Activated T-helper 2 cell treated with anti-CD3 and anti-CD28 coated beads, Interferon-gamma antibody, Interleukin-2, Interleukin-4, amounts not matched to agents 10 μg/mL and 5 μg/mL and 100 μg/mL, durations not matched to agents 14 hours and 24 hours and 36 hours (primary cell): ENCODE measurements at regions not wholly inside any gene's neighbourhood (a gene's known extent, or its start where the extent isn't known, plus 50 kb on each side); places are given as distances from the start of the nearest gene placed in this dataset.

Experiments used
- DNase-seq: peaks from one replicate; pipeline ENCODE4 v3.0.0; 2021; ENCODE audit warnings: low spot score
- H3K27ac Mint-ChIP-seq: one replicate; pipeline ENCODE4 v1.8.0; 2021; ENCODE audit warnings: mixed read lengths
- H3K27me3 Mint-ChIP-seq: one replicate; pipeline ENCODE4 v1.8.0; 2021; ENCODE audit warnings: low read depth, mixed read lengths
- H3K36me3 Mint-ChIP-seq: one replicate; pipeline ENCODE4 v1.8.0; 2021; ENCODE audit warnings: low read depth, mixed read lengths
- H3K4me1 Mint-ChIP-seq: one replicate; pipeline ENCODE4 v1.8.0; 2021; ENCODE audit warnings: low read depth, mixed read lengths
- H3K4me3 Mint-ChIP-seq: one replicate; pipeline ENCODE4 v1.8.0; 2021; ENCODE audit warnings: low read depth, mild to moderate bottlenecking, moderate library complexity, mixed read lengths
- H3K9me3 Mint-ChIP-seq: one replicate; pipeline ENCODE4 v1.8.0; 2021; ENCODE audit warnings: mixed read lengths
- intact Hi-C: fragments of 100-400 bp; cut with micrococcal nuclease; formaldehyde crosslinking; loops from one replicate; pipeline ENCODE4 v1.15.1; 2023

DNA sequence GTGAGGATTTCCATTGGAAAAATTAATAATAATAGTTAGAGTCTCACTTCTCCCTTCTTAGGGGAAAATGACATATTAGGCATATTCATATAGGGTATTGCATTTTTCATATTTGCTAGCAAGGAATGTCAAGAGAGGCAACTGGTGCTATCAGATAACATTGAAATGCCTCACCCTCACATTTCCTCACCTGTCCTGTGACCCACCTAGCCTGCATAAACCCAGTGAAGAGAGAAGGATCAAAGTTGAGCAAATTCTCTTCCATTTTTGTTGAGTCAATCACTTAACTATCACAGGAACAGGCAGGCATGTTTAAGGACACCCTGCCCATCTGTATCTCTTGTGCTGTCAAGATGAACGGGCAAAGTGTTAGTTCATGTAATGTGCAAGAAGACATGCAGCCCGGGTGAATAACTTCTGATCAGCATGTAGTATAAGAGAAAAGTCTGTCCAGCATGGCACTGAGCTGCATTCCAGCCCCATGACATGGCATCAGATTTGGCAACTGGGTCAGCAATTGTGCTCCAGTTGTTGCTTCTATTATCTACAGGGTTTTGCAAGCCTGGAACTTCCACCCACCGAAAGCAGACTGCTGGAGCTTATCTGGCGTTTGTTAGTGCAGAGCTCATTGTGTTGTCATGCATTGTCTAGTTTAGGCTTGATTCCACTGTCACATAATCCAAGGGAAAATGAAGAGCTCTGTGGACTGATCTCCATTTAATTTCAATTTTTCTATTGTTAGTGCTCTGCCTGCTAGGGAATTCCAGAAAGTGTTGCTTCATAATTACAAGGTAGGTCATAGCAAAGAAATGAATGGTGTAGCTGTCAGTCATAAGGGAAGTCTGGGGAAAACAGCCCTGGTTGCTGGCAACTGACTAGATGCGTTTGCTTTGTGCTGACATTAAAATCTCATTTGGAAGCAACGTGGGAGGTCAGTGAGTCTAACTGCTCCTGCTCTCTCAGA lies 138.4 kb upstream of the TNFAIP3 start:
- Mint-ChIP-seq H3K4me1 (peaks cover 24% of the 10 kb centered on the region), H3K9me3 (no peaks in the 10 kb centered on the region), H3K4me3 (no peak overlapping the region), H3K27me3 (peaks cover 4% of the 10 kb centered on the region), H3K36me3 (no peaks in the 10 kb centered on the region), H3K27ac (no peak overlapping the region)
- intact Hi-C loops = no loop called here
- DNase-seq = no peak

DNA sequence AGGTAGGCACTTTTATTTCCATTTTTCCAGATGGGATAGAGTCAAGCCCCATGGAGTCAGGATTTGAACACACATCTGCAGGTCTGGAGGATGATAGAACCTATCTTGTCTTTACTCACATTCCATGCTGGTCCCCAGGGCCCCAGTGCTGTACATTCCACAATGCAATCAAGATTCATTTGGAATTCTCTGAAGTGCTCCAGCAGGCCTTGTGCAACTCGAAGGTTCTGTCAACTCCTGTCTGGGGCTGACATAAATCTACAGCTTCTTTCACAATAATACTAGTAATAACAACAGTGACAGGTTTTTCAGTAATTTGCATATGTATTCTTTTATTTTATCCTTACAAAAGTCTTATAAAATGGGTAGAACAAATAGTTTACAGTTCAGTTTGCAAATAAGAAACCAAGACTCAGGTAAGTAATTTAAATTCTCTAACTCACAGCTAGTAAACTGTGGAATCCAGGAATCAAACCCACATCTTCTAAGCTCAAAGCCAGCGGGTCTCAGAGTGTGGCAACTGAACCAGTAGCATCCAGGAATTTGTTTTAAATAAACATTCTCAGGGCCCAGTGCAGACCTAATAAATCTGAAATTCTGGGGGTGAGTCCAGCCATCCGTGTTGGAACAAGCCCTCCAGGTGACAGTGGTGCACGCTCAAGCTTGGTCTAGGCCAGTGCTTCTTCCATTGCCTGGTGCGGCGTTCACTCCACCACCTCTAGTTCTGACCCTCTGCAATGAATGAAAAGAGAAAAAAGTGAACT lies 137.0 kb upstream of the TNFAIP3 start:
- no peak overlapping the region for H3K27ac Mint-ChIP-seq
- no peak for DNase-seq
- no peak overlapping the region for H3K4me3 Mint-ChIP-seq
- H3K4me1 Mint-ChIP-seq = peaks cover 31% of the 10 kb centered on the region
- H3K36me3 Mint-ChIP-seq = no peaks in the 10 kb centered on the region
- H3K9me3 Mint-ChIP-seq = no peaks in the 10 kb centered on the region
- intact Hi-C loops = no loop called here
- H3K27me3 Mint-ChIP-seq = peaks cover 4% of the 10 kb centered on the region

DNA sequence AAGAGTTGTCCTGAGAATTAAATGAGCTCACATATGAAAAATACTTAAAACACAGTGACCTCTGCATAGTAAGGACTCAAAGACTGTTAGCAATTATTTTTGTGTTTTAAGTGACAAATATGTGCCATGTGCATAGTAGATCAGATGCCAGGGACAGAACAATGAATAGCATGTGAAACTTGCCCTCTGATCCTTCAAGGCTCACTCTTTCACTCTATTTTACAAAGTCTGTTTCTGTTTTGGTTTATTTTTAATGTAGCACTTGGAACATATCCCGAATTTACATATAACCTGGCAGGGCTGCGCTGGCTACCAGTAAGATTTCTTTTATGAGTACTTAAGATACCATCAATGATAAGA lies 135.5 kb upstream of the TNFAIP3 start:
- intact Hi-C loops = no loop called here
- Mint-ChIP-seq H3K27ac (no peak overlapping the region), H3K36me3 (no peaks in the 10 kb centered on the region), H3K9me3 (no peaks in the 10 kb centered on the region), H3K4me1 (peaks cover 42% of the 10 kb centered on the region), H3K27me3 (peaks cover 4% of the 10 kb centered on the region), H3K4me3 (no peak overlapping the region)
- DNase-seq = no peak

DNA sequence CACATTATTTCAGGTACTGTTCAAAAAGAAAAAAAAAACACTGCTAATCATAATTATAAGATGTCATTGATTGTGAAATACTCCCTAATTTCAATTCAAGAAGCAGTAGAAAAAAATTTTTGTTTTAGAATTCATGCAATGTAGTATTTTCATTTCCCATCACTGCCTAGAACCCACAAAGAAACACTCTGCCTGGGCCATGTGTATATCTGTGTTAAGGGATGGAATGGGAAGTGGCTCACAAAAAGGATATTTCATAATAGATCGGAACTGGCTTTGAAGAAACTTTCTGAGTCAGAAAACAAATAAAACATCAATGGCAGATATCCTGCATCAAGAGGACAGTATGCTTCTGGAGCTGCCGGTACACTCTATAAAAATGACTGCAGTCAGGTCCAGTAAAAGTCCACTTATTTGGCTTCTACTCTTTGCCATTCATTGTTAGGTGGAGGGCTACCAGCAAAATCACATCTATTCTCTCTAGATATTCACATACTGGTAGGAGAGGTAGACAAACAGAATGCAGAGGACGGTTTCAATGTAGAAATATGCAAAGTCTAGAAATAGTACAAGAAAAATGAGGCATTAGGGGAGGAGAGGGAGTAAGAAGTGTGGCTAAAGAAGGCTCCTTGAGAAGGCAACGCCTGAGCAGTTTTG lies 135.0 kb upstream of the TNFAIP3 start:
- Mint-ChIP-seq H3K27me3 (peaks cover 4% of the 10 kb centered on the region), H3K4me1 (peaks cover 44% of the 10 kb centered on the region), H3K36me3 (no peaks in the 10 kb centered on the region), H3K9me3 (no peaks in the 10 kb centered on the region), H3K4me3 (no peak overlapping the region), H3K27ac (no peak overlapping the region)
- no peak for DNase-seq
- intact Hi-C loops = no loop called here

DNA sequence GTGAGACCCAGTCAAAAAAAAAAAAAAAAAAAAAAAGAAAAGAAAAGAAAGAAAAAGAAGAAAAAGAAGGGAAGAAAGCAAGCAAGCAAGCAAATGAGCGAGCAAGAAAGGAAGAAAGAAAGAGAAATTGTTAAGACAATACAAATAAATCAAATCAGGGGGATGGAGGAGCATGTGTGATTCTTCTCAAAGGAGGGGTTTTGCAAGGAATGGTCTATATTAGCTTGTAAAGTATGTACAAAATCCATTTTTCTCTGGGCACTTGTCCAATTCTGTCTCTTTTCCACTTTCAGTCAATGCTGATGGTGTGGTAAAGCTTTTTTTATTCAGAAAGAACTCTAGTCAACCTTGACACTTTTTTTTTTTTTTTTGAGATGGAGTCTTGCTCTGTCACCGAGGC lies 133.7 kb upstream of the TNFAIP3 start:
- H3K4me3 Mint-ChIP-seq = no peak overlapping the region
- H3K4me1 Mint-ChIP-seq = peaks cover 51% of the 10 kb centered on the region
- DNase-seq = no peak
- no peak overlapping the region for H3K27ac Mint-ChIP-seq
- no peaks in the 10 kb centered on the region for H3K36me3 Mint-ChIP-seq
- no peaks in the 10 kb centered on the region for H3K27me3 Mint-ChIP-seq
- no peaks in the 10 kb centered on the region for H3K9me3 Mint-ChIP-seq
- intact Hi-C loops = no loop called here

DNA sequence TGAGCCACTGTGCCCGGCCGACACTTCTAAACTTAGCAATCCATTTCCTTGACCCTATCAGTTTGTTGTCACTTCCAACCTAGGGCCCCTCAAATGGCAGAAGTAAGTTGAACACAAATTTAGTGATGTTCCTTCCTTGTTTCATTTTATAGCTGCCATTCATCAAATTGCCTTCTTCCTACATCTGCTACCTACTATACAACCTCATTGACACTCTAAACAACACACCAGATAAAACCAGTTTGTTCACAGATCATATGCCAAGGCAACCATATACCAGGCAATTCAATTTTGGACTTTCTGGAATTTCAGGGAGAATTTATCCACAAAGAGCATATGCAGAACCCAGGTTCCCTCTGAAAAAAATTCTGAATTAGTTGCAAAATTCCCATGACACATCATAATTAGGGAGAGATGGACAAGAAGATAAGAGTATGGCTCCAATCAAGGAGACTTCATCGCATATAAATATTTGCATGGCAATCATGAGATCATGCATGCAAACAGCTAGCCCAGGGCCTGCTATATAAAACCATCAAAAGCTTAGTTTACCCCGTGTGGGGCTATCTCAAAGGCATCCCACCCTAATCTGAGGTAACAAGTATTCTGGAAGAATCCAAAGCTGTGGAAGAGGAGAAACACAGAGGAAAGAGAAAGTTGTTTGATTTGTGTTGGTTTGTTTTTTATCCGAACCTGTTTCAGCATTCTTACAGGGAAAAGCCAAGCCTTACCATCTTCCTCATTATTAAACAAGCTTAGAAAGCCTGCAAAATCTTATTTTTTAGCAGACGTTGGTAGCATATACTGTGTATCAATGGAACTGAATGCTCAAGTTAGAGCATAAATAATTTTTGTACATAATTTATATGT lies 132.8 kb upstream of the TNFAIP3 start:
- intact Hi-C loops = no loop called here
- Mint-ChIP-seq H3K27ac (no peak overlapping the region), H3K4me1 (peaks cover 55% of the 10 kb centered on the region), H3K27me3 (no peaks in the 10 kb centered on the region), H3K36me3 (no peaks in the 10 kb centered on the region), H3K4me3 (no peak overlapping the region), H3K9me3 (no peaks in the 10 kb centered on the region)
- no peak for DNase-seq

DNA sequence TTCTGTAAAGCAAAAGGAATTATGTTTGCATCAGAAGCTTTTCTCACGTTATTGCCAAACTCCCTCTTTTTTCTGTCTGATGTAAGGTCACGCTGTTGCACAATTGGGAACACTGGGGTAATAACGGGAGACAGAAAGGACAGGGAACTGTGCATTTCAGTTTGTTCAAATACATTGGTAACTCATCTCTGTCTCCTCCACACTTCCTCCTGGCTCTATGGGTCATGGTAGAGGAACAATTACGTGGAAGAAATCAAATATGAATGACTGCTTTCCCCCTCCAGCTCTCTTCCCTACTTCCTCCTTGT lies 132.2 kb upstream of the TNFAIP3 start:
- Mint-ChIP-seq H3K27me3 (no peaks in the 10 kb centered on the region), H3K27ac (no peak overlapping the region), H3K9me3 (no peaks in the 10 kb centered on the region), H3K4me1 (peaks cover 57% of the 10 kb centered on the region), H3K36me3 (no peaks in the 10 kb centered on the region), H3K4me3 (no peak overlapping the region)
- intact Hi-C loops = no loop called here
- DNase-seq = no peak

DNA sequence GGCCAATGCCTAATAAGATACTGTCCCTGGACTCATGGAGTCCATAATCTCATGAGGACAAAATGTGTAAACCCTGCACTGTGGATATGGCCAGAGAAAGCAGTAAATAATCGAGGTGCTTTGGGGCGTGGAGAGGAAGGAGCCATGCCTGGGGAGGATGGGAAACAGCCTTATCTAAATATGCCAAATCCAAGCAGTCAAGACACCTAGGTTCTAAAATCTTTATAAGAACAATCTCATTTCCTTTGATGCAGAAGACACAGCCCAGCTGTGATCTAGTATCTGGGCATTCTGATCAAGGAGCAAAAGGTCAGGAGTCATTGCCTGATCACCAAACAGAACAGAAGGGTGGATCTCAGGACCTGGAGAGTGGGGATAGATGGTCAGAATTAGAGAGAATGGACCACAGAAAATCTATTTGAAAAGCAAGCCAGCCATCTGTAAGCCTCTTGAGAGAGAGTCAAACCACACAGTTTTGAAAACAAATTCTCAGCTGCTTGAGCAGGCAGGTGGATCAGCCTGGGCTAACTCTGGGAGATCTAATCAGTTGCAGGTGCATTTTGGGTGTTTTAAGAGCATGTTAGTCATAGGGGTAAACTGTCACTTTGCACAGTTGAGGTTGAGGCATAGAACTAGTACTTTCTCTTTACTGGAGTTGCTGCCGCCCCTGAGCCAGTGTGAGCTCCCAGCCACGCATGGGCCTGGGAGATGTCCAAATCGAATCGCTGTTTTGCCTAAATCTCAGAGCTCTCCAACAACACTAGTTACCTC lies 130.8 kb upstream of the TNFAIP3 start:
- peak overlapping the region; percentile 38 for H3K4me3 Mint-ChIP-seq
- intact Hi-C loops = loop anchor here (1.0 kb wide), 1 partner anchor 21 kb away; no protein-coding TSS in a partner anchor
- peak; percentile 50 for DNase-seq
- no peaks in the 10 kb centered on the region for H3K9me3 Mint-ChIP-seq
- H3K27ac Mint-ChIP-seq = peak overlapping the region; percentile 84
- no peaks in the 10 kb centered on the region for H3K36me3 Mint-ChIP-seq
- H3K4me1 Mint-ChIP-seq = peaks cover 62% of the 10 kb centered on the region
- H3K27me3 Mint-ChIP-seq = no peaks in the 10 kb centered on the region

DNA sequence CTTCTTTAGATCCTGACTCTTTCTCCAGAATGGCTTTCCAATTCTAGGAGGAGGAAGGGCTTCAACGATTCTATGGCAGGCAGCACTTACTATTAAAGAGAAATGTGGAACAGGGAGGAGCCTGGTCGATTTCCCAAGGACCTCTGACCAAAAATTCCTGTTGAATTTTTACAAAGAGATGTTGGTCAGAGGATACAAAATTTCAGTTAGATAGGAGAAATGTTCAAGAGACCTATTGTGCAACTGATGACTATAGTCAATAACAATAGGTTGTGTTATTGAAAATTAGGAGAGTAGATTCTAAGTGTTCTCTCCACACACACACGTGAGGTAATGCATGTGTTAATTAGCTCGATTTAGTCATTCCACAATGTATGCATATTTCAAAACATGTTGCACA lies 130.1 kb upstream of the TNFAIP3 start:
- Mint-ChIP-seq H3K27ac (peak overlapping the region; percentile 84), H3K36me3 (no peaks in the 10 kb centered on the region), H3K4me1 (peaks cover 60% of the 10 kb centered on the region), H3K9me3 (no peaks in the 10 kb centered on the region), H3K4me3 (no peak overlapping the region), H3K27me3 (no peaks in the 10 kb centered on the region)
- intact Hi-C loops = loop anchor here (1.0 kb wide), 1 partner anchor 22 kb away; no protein-coding TSS in a partner anchor
- no peak for DNase-seq

DNA sequence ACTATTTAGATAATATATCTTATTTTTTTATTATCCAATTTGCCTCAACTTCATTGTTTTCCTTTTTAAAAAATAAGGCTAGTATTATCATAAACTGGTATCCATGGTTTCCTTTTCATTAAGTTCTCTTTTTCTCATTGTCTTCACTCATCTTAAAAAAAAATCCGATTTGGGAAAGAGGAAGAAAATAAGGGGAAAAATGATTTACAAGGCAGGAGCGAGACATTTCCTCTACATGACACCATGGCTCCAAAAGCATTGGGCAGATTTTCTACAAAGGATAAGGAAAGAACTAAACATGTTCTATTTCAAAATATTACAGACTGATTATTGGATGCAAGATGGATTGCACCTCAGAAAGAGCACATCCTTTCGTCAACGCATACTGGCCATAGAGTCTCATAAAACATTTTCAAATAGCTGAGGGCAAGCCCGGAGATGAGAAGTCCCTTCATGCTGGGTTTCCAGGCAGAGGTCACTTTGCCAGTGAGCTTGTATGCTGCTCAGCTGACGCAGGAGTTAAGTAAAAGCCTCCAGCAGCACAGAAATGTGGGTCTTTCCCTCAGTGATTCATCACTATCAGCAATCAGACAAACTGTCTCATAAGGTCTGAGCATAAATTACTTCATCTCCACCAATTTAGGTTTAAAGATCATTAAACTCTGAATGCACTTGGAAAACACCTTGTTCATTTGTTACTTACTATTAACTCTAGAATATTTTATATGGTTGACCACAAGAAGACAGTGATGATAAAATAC lies 129.0 kb upstream of the TNFAIP3 start:
- Mint-ChIP-seq H3K9me3 (no peaks in the 10 kb centered on the region), H3K36me3 (no peaks in the 10 kb centered on the region), H3K4me1 (peaks cover 54% of the 10 kb centered on the region), H3K4me3 (no peak overlapping the region), H3K27ac (peak overlapping the region; percentile 49), H3K27me3 (no peaks in the 10 kb centered on the region)
- DNase-seq = no peak
- intact Hi-C loops = no loop called here

DNA sequence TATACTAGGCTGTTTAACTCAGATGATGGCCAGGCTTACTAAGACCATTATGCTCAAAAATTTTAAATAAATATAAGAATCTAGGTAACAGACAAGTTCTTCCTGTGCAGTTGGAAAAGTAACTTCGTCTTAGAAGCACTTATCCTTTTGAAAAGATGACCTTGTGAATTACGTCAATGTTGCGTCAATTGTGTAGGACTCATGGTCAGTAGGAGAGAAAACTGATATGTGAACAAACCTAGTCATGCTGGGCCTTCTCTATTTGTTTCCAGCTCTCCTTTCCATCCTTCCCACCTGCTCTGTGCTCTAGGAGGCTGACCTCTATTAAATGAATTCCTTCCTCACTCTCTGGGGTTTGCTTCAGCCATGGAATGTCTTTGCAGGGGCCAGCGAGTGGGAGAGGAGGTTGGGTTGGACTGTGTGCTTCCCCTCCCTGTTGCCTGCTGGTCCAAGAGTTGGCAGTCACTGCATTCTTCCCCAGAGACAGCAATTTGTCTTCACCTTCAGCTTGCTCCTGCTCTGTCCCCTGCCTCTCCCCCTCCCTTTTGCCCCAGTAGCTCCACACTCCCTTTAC lies 128.0 kb upstream of the TNFAIP3 start:
- Mint-ChIP-seq H3K4me3 (no peak overlapping the region), H3K27me3 (no peaks in the 10 kb centered on the region), H3K36me3 (no peaks in the 10 kb centered on the region), H3K9me3 (no peaks in the 10 kb centered on the region), H3K27ac (no peak overlapping the region), H3K4me1 (peaks cover 61% of the 10 kb centered on the region)
- intact Hi-C loops = no loop called here
- DNase-seq = no peak
